GM12878 (cell line): ENCODE measurements at regions not wholly inside any gene's neighbourhood (a gene's known extent, or its start where the extent isn't known, plus 50 kb on each side); places are given as distances from the start of the nearest gene placed in this dataset.

ENCODE experiments used
- ATF7 ChIP-seq: fragments of 450-650 bp; IDR thresholded peaks from 2 replicates; pipeline ENCODE4 v1.6.1; 2016; ENCODE audit warnings: low read depth, mild to moderate bottlenecking
- CTCF ChIP-seq, 3 experiments: IDR thresholded peaks in 2 of 3; conservative IDR thresholded peaks in 1 of 3; 2 replicates each; pipeline ENCODE4 v1.5.1; 2011; ENCODE audit warnings: low read depth in 3 of 3, low read length in 3 of 3, mild to moderate bottlenecking in 3 of 3, control low read depth in 2 of 3, moderate library complexity in 2 of 3, inconsistent platforms in 1 of 3, mixed read lengths in 1 of 3; ENCODE audit not compliant: control insufficient read depth in 2 of 3, insufficient read depth in 1 of 3; ENCODE audit errors: extremely low read depth in 1 of 3
- FOXK2 ChIP-seq: fragments of 450-650 bp; IDR thresholded peaks from 2 replicates; pipeline ENCODE4 v1.6.1; 2017; ENCODE audit warnings: mild to moderate bottlenecking, moderate library complexity
- POLR2AphosphoS5 ChIP-seq: IDR thresholded peaks from 2 replicates; pipeline ENCODE4 v1.6.1; 2011; ENCODE audit warnings: mild to moderate bottlenecking, low read length, inconsistent platforms
- SMC3 ChIP-seq: IDR thresholded peaks from 2 replicates; pipeline ENCODE4 v1.6.1; 2011; ENCODE audit warnings: low read length, improper control_type of control experiment, borderline replicate concordance
- TF ChIP-seq, protein P1 (sequence below): IDR thresholded peaks from 2 replicates; pipeline ENCODE4 v1.6.1; 2011; ENCODE audit warnings: borderline replicate concordance, low read depth, mild to moderate bottlenecking, moderate library complexity, low read length; ENCODE audit not compliant: insufficient read depth, poor library complexity, severe bottlenecking
- TF ChIP-seq, protein P2 (sequence below): IDR thresholded peaks from 2 replicates; pipeline ENCODE4 v1.6.1; 2012; ENCODE audit warnings: low read depth, low read length, improper control_type of control experiment

- no peak for TF ChIP-seq CTCF (IDR thresholded peaks at IDR 0.05 in 2 of 3, conservative IDR thresholded peaks at IDR 0.05 in 1 of 3; ENCODE audit: control insufficient read depth in 2 of 3, extremely low read depth in 1 of 3, insufficient read depth in 1 of 3, low read depth in 3 of 3, low read length in 3 of 3)
- no peak for TF ChIP-seq POLR2AphosphoS5
- TF ChIP-seq, protein P1, sequence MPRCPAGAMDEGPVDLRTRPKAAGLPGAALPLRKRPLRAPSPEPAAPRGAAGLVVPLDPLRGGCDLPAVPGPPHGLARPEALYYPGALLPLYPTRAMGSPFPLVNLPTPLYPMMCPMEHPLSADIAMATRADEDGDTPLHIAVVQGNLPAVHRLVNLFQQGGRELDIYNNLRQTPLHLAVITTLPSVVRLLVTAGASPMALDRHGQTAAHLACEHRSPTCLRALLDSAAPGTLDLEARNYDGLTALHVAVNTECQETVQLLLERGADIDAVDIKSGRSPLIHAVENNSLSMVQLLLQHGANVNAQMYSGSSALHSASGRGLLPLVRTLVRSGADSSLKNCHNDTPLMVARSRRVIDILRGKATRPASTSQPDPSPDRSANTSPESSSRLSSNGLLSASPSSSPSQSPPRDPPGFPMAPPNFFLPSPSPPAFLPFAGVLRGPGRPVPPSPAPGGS = no peak
- TF ChIP-seq FOXK2 = no peak
- TF ChIP-seq SMC3 = no peak
- no peak for TF ChIP-seq ATF7
- TF ChIP-seq, protein P2, sequence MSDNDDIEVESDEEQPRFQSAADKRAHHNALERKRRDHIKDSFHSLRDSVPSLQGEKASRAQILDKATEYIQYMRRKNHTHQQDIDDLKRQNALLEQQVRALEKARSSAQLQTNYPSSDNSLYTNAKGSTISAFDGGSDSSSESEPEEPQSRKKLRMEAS = no peak
These were observed 248.3 kb upstream of the PCDH7 start for GRCh38 chr4:30471861-30472260.
